Kidney tubule cell (primary cell): ENCODE measurements at regions not wholly inside any gene's neighbourhood (a gene's known extent, or its start where the extent isn't known, plus 50 kb on each side); places are given as distances from the start of the nearest gene placed in this dataset.

Experiments
- DNase-seq: peaks from one replicate; pipeline ENCODE4 v3.0.0-alpha.2; 2018; ENCODE audit warnings: low spot score

- no peak for DNase-seq
Measured at GRCh38 chr4:80145739-80146138, 51.6 kb upstream of the PRDM8 start.

GRCh38 chr4:80144676-80145470 is 52.4 kb upstream of the PRDM8 start:
- DNase-seq = no peak

- no peak for DNase-seq
Measured at GRCh38 chr4:80143307-80143679, 54.0 kb upstream of the PRDM8 start.

- peak; percentile 2 for DNase-seq
Measured at GRCh38 chr4:80142394-80143306, 54.7 kb upstream of the PRDM8 start.

GRCh38 chr4:80141543-80141942 is 55.8 kb upstream of the PRDM8 start:
- DNase-seq = no peak

- no peak for DNase-seq
Measured at GRCh38 chr4:80140194-80140593, 57.1 kb upstream of the PRDM8 start.

- DNase-seq = no peak
Measured at GRCh38 chr4:80139671-80140070, 57.6 kb upstream of the PRDM8 start.

GRCh38 chr4:80138551-80139538 is 58.5 kb upstream of the PRDM8 start:
- DNase-seq = peak; percentile 49

GRCh38 chr4:80137631-80138030 is 59.7 kb upstream of the PRDM8 start:
- no peak for DNase-seq

GRCh38 chr4:80136270-80136669 is 61.0 kb upstream of the PRDM8 start:
- DNase-seq = no peak

- DNase-seq = no peak
Measured at GRCh38 chr4:80135702-80136058, 61.6 kb upstream of the PRDM8 start.

GRCh38 chr4:80134936-80135701 is 62.1 kb upstream of the ANTXR2 start:
- peak; percentile 16 for DNase-seq

- no peak for DNase-seq
Measured at GRCh38 chr4:80133240-80133783, 60.3 kb upstream of the ANTXR2 start.

- DNase-seq = no peak
Measured at GRCh38 chr4:80129785-80130184, 56.8 kb upstream of the ANTXR2 start.

GRCh38 chr4:80128941-80129340 is 55.9 kb upstream of the ANTXR2 start:
- DNase-seq = peak; percentile 3

- no peak for DNase-seq
Measured at GRCh38 chr4:80127870-80128419, 54.9 kb upstream of the ANTXR2 start.

GRCh38 chr4:80126435-80126834 is 53.4 kb upstream of the ANTXR2 start:
- DNase-seq = no peak

GRCh38 chr4:80125252-80126177 is 52.5 kb upstream of the ANTXR2 start:
- peak; percentile 46 for DNase-seq
